ENCODE measurements at regions not wholly inside any gene's neighbourhood (a gene's known extent, or its start where the extent isn't known, plus 50 kb on each side); places are given as distances from the start of the nearest gene placed in this dataset.

DNA sequence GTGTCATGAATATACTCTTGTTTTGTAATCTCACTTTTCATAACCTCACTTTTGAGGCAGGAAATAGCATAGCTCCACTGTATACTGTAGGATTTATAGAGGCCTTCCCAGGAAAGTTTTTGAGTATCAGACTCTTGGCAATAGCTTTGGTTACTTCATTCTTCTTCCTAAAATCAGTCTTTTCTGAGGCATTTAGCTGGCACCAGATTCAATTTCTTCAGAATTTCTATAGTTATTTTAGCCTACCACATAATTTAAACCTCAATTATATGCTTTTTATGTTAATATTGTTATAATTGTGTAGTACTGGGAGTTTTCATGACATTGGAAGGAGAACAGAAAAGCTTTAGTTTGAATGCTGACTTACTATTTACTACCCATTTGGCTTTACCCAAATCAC lies 322.3 kb upstream of the FAR2 start:
- TF ChIP-seq, protein P1, sequence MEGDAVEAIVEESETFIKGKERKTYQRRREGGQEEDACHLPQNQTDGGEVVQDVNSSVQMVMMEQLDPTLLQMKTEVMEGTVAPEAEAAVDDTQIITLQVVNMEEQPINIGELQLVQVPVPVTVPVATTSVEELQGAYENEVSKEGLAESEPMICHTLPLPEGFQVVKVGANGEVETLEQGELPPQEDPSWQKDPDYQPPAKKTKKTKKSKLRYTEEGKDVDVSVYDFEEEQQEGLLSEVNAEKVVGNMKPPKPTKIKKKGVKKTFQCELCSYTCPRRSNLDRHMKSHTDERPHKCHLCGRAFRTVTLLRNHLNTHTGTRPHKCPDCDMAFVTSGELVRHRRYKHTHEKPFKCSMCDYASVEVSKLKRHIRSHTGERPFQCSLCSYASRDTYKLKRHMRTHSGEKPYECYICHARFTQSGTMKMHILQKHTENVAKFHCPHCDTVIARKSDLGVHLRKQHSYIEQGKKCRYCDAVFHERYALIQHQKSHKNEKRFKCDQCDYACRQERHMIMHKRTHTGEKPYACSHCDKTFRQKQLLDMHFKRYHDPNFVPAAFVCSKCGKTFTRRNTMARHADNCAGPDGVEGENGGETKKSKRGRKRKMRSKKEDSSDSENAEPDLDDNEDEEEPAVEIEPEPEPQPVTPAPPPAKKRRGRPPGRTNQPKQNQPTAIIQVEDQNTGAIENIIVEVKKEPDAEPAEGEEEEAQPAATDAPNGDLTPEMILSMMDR (tag by site-specific recombination; IDR thresholded peaks at IDR 0.05) = no peak
- no peak for TF ChIP-seq ZNF416 (tag by site-specific recombination; IDR thresholded peaks at IDR 0.05)
- TF ChIP-seq ZNF138 (tag by site-specific recombination; IDR thresholded peaks at IDR 0.05; ENCODE audit: borderline replicate concordance) = no peak
- no peak for TF ChIP-seq ZFP41 (tag by site-specific recombination; IDR thresholded peaks at IDR 0.05; ENCODE audit: borderline replicate concordance)
- TF ChIP-seq ZBTB1 (tag by site-specific recombination; IDR thresholded peaks at IDR 0.05) = no peak
- TF ChIP-seq ZNF302 (tag by site-specific recombination; IDR thresholded peaks at IDR 0.05; ENCODE audit: low read depth) = no peak
- TF ChIP-seq ZNF394 (tag by site-specific recombination; IDR thresholded peaks at IDR 0.05; ENCODE audit: borderline replicate concordance) = no peak
- no peak for TF ChIP-seq SALL2 (tag by site-specific recombination; IDR thresholded peaks at IDR 0.05; ENCODE audit: borderline replicate concordance)
- no peak for TF ChIP-seq ZNF707 (tag by site-specific recombination; IDR thresholded peaks at IDR 0.05)
- TF ChIP-seq, protein P2, sequence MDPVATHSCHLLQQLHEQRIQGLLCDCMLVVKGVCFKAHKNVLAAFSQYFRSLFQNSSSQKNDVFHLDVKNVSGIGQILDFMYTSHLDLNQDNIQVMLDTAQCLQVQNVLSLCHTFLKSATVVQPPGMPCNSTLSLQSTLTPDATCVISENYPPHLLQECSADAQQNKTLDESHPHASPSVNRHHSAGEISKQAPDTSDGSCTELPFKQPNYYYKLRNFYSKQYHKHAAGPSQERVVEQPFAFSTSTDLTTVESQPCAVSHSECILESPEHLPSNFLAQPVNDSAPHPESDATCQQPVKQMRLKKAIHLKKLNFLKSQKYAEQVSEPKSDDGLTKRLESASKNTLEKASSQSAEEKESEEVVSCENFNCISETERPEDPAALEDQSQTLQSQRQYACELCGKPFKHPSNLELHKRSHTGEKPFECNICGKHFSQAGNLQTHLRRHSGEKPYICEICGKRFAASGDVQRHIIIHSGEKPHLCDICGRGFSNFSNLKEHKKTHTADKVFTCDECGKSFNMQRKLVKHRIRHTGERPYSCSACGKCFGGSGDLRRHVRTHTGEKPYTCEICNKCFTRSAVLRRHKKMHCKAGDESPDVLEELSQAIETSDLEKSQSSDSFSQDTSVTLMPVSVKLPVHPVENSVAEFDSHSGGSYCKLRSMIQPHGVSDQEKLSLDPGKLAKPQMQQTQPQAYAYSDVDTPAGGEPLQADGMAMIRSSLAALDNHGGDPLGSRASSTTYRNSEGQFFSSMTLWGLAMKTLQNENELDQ (tag by site-specific recombination; IDR thresholded peaks at IDR 0.05; ENCODE audit: low read depth) = no peak
- no peak for TF ChIP-seq ZNF76 (tag by site-specific recombination; IDR thresholded peaks at IDR 0.05; ENCODE audit: borderline replicate concordance, low read depth)

All from HEK293 (cell line).